Epithelial cell of prostate (primary cell): ENCODE measurements at regions not wholly inside any gene's neighbourhood (a gene's known extent, or its start where the extent isn't known, plus 50 kb on each side); places are given as distances from the start of the nearest gene placed in this dataset.
"Not testable (repeated sequence)": the region's sequence is repeated elsewhere in the genome, so short reads cannot be mapped to it uniquely, and the experiment has no call there.

ENCODE experiments used
- DNase-seq: peaks from one replicate; pipeline ENCODE4 v3.0.0-alpha.2; 2011; ENCODE audit warnings: low read depth, low spot score
- H3K27ac ChIP-seq: fragments of 450-650 bp; 2 replicates; pipeline ENCODE4 v1.5.1; 2017; ENCODE audit warnings: mild to moderate bottlenecking

- H3K27ac ChIP-seq, result no peak overlapping the region
- DNase-seq, result no peak
Measured at GRCh38 chr3:177379045-177379444, 181.8 kb upstream of the TBL1XR1 start.

GRCh38 chr3:177381070-177381469 lies 183.8 kb upstream of the TBL1XR1 start:
- no peak overlapping the region for H3K27ac ChIP-seq
- no peak for DNase-seq

DNA sequence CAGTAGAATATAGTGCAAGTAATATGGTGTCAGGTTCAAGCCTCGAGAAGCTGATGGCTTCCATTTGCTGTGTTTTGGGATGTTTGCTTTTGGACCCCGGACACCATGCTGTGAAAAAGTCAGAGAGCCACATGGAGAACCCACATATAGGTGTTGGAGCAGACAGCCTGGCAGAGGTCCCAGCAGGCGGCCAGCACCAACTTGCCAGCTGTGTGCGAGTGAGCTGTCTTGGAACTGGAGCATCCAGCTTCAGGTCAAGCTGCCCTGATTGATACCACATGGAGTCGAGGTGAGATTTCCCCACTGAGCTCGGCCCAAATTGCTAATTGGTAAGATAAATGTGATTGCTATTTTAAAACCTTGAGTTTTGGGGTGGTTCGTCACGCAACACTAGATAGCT lies 185.7 kb upstream of the TBL1XR1 start:
- H3K27ac ChIP-seq, result no peak overlapping the region
- DNase-seq, result no peak

GRCh38 chr3:177385186-177385585 lies 187.9 kb upstream of the TBL1XR1 start:
- H3K27ac ChIP-seq, result peak overlapping the region; percentile 79
- no peak for DNase-seq

- H3K27ac ChIP-seq, result peak overlapping the region; percentile 79
- peak; percentile 44 for DNase-seq
Measured at GRCh38 chr3:177385831-177386301, 188.6 kb upstream of the TBL1XR1 start.

- no peak for DNase-seq
- H3K27ac ChIP-seq, result no peak overlapping the region
Measured at GRCh38 chr3:177388209-177388608, 190.9 kb upstream of the TBL1XR1 start.

- DNase-seq, H3K27ac ChIP-seq: not testable (repeated sequence)
Measured at GRCh38 chr3:177394231-177395024, 197.1 kb upstream of the TBL1XR1 start.

GRCh38 chr3:177396733-177397132 lies 199.5 kb upstream of the TBL1XR1 start:
- H3K27ac ChIP-seq, result no peak overlapping the region
- no peak for DNase-seq

DNA sequence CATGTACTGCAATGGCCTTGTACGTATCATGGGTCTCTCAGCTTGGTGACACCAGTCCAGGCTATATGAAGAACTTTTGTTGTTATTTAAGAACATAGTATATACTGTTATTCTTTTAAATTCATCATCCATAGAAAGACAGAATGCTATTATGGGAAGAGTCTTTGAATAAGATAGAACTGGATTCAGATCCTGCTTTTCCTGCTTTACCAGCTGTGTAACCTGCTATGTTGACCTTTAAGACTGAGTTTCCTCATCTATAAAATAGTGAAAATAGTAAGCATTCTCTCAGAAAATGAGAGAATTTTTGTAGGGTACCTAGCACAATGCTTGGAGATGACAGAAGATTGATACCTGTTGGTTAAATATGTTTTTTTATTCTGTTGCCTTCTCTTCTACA lies 204.1 kb upstream of the TBL1XR1 start:
- DNase-seq, result no peak
- peak overlapping the region; percentile 22 for H3K27ac ChIP-seq

DNA sequence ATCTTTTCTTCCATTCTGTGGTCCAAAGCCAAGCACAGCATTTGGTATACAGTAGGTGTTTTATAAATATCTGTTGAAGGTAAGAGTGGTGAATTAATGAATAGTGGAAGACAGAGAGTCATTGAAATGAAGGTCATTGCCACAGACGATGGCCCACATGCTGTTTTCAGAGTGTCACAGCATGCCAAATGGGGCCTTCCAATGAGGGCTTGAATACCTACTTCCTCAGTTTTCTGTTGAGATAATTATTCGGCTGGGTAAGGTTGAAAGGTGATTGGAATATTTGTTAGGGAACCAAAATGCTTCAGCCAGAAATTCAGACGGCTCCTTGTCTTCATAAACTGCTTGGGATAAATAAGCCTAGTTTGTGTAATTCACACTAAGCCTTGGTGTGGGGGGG lies 205.3 kb upstream of the TBL1XR1 start:
- H3K27ac ChIP-seq, result no peak overlapping the region
- no peak for DNase-seq

GRCh38 chr3:177405191-177405672 lies 207.9 kb upstream of the TBL1XR1 start:
- H3K27ac ChIP-seq, result no peak overlapping the region
- DNase-seq, result no peak

- no peak for DNase-seq
- no peak overlapping the region for H3K27ac ChIP-seq
Measured at GRCh38 chr3:177410730-177411129, 213.4 kb upstream of the TBL1XR1 start.

DNA sequence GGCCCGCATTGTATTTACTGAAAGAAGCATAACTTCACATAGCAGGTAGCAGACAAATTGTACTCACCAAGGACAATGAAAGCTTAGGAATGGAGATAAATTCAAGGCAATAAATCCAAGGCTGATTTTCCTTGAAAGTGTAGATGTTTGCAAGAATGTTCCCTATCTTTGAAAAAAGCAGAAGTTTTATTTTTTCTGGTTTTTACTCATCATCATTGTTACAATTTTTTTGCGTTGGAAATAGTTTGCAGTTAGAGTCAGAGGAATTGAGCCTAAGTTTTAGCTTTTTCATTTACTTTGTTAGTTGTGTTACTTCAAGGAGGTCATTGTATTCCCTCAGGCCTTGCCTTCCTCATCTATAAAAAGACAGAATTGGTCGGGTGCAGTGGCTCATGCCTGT lies 213.9 kb upstream of the TBL1XR1 start:
- no peak for DNase-seq
- no peak overlapping the region for H3K27ac ChIP-seq

GRCh38 chr3:177412677-177413170 lies 215.4 kb upstream of the TBL1XR1 start:
- DNase-seq, H3K27ac ChIP-seq: not testable (repeated sequence)

GRCh38 chr3:177414093-177414492 lies 216.8 kb upstream of the TBL1XR1 start:
- no peak for DNase-seq
- no peak overlapping the region for H3K27ac ChIP-seq

GRCh38 chr3:177418787-177419186 lies 221.5 kb upstream of the TBL1XR1 start:
- no peak overlapping the region for H3K27ac ChIP-seq
- DNase-seq, result no peak

DNA sequence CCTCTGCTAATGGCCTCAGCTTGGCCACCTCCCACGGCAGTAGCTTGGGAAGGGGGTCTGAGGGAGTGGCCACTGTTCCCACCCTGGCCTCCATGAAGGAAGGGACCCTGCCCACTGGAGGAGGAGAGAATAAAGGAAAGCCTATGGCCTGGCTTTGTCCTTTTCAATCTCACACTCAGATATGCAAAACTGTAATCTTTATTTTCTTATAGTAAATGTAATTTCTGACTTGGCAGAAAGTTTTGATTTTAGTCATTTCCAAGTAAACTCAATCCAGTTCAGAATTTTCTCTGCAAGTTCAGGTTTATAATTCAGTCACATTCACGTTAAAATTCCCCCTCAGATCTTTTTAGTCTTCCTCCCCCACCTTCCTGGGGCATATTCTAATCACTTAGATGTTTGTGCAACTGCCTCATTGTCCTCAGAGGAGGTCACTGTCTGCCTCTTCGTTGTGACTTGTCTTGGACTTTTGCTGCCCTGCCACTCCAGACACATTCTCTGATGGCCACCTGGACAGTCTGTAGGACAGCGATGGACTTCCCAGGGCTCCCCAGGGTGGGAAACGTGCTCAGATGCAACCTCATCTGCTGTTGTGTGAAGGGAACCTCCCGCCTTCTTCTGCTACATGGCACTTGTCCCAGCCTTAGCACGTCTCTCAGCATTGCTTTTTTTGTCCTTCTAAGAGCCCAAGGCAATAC lies 222.8 kb upstream of the TBL1XR1 start:
- no peak for DNase-seq

GRCh38 chr3:177420651-177421480 lies 223.6 kb upstream of the TBL1XR1 start:
- no peak for DNase-seq
- peak overlapping the region; percentile 4 for H3K27ac ChIP-seq

More for the DNA sequence above, 222.8 kb upstream of the TBL1XR1 start:
- H3K27ac ChIP-seq, result peak overlapping the region; percentile 4

DNA sequence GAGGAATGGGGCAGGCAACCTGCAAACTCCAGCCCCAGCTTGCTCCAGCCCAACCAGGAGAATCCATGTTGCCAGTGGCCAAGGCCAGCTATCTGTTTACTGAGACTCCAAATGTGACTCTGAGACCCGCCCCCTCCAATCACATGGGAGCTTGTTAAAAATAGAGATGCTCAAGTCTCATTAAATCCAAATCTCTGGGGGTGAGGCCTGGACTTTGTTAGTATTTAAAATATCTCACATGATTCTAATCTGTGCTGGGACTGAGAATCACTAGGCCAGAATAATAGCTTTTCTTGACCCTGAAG lies 224.2 kb upstream of the TBL1XR1 start:
- H3K27ac ChIP-seq, result no peak overlapping the region
- no peak for DNase-seq

- no peak overlapping the region for H3K27ac ChIP-seq
- no peak for DNase-seq
Measured at GRCh38 chr3:177424521-177424920, 227.2 kb upstream of the TBL1XR1 start.

GRCh38 chr3:177425042-177425441 lies 227.8 kb upstream of the TBL1XR1 start:
- no peak for DNase-seq
- H3K27ac ChIP-seq, result no peak overlapping the region
